ENCODE measurements at regions not wholly inside any gene's neighbourhood (a gene's known extent, or its start where the extent isn't known, plus 50 kb on each side); places are given as distances from the start of the nearest gene placed in this dataset.

GRCh38 chr2:49490710-49491109 lies 336.4 kb upstream of the FSHR start:
- DNase-seq, result no peak

DNA sequence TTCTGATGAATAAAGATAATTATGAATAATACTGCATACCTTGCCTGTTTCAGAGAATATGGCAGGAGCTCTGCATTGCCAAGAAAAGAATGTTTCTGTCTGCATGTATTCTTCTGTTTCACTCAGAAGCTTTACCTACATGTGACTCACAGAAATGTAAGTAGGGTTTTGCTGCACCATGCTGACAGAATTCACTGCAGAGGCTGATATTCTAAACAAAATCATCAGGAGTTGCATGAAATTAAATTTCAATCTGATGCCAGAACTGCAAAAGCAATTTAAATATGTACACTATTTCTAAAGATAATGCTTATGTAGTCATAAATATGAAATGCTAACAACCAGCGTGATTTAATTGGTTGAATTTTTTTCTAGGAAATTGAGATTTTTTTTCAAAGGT lies 332.8 kb upstream of the FSHR start:
- DNase-seq, result no peak

- no peak for DNase-seq
Observed at GRCh38 chr2:49480520-49480919, 326.2 kb upstream of the FSHR start.

DNA sequence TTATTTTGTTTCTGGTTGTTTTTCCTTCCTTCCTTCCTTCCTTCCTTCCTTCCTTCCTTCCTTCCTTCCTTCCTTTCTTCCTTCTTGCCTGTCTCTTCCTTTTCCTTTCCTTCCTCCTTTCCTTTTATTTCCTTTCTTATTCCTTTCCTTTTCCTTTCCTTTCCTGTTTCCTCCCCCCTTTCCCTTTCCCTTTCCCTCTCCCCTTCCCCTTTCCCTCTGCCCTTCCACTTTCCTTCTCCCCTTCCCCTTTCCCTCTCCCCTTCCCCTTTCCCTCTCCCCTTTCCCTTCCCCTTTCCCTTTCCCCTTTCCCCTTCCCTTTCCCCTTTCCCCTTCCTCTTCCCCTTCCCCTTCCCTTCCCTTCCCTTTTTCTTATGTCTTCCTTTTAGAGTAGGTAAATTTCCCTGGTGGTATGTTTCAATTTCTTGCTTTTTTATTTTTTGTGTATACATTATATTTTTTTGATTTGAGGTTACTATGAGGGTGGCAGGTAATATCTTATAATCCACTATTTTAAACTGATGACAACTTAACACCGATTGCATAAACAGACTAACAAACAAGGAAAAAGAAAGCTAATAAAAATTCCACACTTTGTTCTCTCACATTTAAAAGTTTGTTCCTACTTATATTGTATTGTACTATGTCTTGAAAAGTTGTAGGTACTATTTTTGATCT lies 311.0 kb upstream of the FSHR start:
- no peak for DNase-seq

GRCh38 chr2:49459314-49459993 lies 305.1 kb upstream of the FSHR start:
- no peak for DNase-seq

- no peak for DNase-seq
Observed at GRCh38 chr2:49444005-49444404, 289.7 kb upstream of the FSHR start.

- DNase-seq, result no peak
Observed at GRCh38 chr2:49426996-49427395, 272.7 kb upstream of the FSHR start.

GRCh38 chr2:49416252-49416651 lies 261.9 kb upstream of the FSHR start:
- DNase-seq, result no peak

DNA sequence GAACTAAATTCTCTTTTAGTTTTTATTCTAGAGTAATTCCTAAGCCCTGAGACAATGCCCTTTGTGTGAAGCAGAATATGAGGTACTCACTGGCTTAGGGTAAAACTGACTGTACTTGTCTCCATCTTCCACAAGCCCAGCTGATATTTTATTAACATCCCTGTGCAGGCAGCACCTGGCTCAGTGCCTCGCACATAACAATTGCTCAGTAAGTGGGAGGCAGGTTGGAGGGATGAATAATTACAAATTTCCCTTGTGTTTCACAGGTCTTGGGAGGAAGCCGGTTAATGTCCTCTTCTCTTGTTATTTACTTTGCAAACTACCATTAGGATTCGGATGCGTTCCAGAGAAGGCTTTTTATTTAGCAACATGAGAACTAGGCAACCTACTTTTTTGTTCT lies 249.8 kb upstream of the FSHR start:
- DNase-seq, result no peak

GRCh38 chr2:49403637-49404036 lies 249.3 kb upstream of the FSHR start:
- DNase-seq, result no peak

DNA sequence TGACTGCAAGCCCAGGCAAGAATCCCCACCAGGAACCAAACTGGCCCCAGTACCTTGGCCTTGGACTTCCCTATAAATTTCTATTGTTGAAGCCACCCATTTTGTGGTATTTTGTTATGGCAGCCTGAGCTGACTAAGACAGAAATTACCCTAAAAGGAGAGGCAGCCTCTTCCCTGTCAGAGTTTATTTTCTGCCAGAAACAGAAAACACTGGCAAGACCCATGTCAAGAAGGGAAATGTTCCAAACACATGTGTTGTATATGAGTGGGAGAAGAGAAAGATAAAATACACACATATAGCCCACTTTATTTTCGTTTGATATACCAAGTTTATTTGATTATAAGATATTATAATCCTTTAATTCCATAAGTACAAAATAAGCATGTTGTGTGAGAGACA lies 225.1 kb upstream of the FSHR start:
- no peak for DNase-seq

GRCh38 chr2:49371128-49371701 lies 216.9 kb upstream of the FSHR start:
- no peak for DNase-seq

DNA sequence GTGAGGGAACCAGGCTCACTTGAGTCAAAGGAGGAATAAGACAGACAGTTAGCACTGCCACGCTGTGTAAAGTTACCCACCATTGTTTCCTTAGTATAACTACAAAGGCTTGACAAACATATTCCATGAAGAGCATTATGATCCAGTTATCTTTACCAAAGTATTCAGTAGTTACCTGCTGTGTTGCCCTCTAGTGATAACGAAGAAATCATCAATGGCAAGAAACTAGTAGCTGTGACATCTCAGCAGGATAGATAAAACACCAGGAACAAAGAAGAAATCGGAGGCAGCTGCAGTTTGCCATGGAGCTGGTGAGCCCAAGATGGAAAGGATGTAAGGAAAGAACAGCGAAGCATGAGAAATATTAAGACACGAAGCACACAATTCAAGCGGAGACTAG lies 215.3 kb upstream of the FSHR start:
- no peak for DNase-seq

DNA sequence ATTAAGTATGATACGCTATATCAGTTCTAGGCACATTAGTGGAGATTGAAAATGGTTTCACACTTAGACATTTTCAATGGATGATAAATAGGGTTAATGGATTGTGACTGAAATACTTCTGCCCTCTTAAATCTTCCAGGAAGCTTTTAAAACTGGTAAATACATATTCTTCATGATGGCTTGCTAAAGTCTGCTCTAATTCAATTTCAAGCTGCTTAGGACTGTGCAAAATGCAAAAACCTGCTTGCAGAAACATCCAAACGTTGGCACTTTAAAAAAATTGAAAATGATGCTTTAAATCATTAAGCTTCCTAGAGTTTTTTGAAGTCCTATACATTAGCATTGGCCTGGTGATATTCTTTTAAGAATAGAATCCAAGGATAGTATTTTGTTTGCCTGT lies 214.8 kb upstream of the FSHR start:
- no peak for DNase-seq

- DNase-seq, result no peak
Observed at GRCh38 chr2:49367003-49367402, 212.7 kb upstream of the FSHR start.

GRCh38 chr2:49360407-49360767 lies 206.1 kb upstream of the FSHR start:
- DNase-seq, result no peak

GRCh38 chr2:49359721-49360406 lies 205.5 kb upstream of the FSHR start:
- DNase-seq, result no peak

GRCh38 chr2:49355611-49356010 lies 201.3 kb upstream of the FSHR start:
- no peak for DNase-seq

DNA sequence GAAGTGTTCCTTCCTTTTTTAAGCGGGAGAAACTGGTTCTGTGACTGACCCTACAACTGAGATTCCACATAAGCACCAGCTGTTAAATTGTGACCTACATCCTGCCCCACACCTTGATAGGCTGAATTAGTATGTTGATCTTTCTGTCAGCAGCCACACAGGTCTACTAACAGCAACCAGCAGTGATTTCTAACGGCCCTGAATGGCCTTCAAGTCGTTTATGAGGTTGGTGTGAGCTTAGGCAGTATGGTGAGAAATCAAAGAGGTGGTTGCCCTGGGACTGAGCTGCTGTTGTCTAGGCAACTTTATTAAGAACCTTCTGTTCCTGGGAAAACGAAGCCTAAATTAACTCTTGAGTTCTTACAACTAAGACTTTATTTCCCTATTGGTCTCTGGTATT lies 197.2 kb upstream of the FSHR start:
- DNase-seq, result no peak

DNA sequence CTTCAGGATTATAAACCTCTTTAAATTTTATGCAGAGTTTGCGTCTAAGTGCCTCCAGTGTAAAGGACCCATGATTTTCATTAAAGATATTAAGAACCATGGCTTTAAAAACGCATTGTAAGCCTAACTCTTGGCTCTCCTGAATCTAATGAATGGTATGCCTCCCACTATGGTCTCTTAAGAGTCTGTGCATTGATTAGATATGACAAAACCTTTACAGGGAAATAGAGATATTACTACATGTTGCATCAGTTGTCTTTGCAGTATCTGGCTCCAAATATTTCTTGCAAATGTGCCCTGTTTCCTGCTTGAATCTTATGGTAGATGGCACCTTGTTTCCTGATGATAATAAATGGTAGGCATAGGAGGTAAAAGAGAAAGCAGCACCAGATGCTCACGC lies 189.3 kb upstream of the FSHR start:
- DNase-seq, result no peak

DNA sequence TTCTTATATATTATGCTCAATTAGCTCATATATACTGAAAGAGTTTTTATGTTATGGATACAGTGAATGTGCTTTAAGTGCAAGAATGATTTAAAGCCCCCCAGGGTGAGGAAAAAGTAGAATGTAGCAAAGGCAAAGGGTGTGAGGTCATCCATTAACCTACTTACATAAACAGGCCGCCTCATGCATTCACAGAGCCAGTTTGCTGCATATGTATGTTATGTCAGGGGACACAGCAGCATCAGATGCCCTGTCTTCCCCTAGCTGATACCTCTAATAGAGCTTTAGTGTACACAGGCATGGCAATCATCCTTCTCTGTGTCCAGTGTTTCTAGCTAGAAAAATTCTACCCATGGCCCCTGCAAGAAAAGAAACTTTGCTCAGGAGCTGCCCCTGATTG lies 187.8 kb upstream of the FSHR start:
- no peak for DNase-seq

DNA sequence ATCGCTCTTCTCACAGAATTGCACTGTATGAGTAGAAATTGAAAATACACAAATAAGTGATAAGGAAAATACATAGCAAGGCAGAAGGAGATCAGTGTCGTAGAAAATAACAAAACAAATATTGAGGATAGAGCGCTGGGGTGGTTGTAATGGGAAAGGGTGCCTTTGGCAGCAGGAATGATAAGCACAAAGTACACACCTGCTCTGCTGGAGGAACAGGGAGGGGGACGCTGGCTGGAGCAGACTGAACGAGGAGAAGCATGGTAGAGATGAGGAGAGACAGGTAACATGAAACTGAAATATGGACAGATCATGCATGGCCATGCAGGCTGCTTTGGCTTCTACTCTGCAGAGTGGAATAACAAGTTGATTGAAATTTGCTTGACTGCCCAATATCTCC lies 181.2 kb upstream of the FSHR start:
- DNase-seq, result no peak

DNA sequence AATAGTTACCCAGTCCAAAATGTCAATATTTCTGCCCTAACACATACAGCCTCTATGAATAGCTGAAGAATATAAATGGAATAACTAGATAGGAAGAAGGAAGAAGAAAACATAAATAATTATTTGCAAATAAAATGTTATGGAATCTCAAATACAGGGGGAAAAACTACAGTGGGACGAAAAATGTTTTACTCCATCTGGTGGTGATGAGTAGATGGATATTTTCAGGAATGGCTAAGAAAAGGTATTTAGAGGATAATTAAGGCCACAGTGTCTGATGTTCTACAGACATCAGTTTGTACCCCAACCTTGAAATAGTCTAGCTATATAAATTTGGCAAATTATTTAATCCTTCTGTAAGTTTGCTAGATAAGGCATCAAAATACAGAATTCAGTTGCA lies 178.1 kb upstream of the FSHR start:
- no peak for DNase-seq
